ENCODE measurements at regions not wholly inside any gene's neighbourhood (a gene's known extent, or its start where the extent isn't known, plus 50 kb on each side); places are given as distances from the start of the nearest gene placed in this dataset.

- Histone ChIP-seq H3K4me2 (replicated peaks; ENCODE audit: low read depth, low read length, poor library complexity, severe bottlenecking) (no peak overlapping the region), H3K36me3 (replicated peaks in 1 of 2; ENCODE audit: control extremely low read depth in 1 of 2, control insufficient read depth in 1 of 2, extremely low read depth in 1 of 2, insufficient read depth in 2 of 2, low read length in 1 of 2) (no peaks in the 10 kb centered on the region), H3K79me2 (ENCODE audit: control insufficient read depth, insufficient read depth, low read length) (no peaks in the 10 kb centered on the region), H3K9ac (ENCODE audit: low read length) (no peak overlapping the region), H3K9me3 (ENCODE audit: control extremely low read depth in 1 of 3, control insufficient read depth in 2 of 3, insufficient read depth in 1 of 3, low read length in 2 of 3) (peaks cover 0 to 6% (median 0%) of the 10 kb centered on the region in 3 donors), H3K4me3 (ENCODE audit: control extremely low read depth in 1 of 5, extremely low read depth in 1 of 5, insufficient read depth in 1 of 5, low read depth in 2 of 5, low read length in 4 of 5) (no peak overlapping the region), H4K20me1 (ENCODE audit: control insufficient read depth, insufficient read depth, low read length, poor library complexity, severe bottlenecking) (no peaks in the 10 kb centered on the region), H3K27me3 (replicated peaks in 1 of 4; ENCODE audit: control extremely low read depth in 1 of 4, control insufficient read depth in 3 of 4, insufficient read depth in 4 of 4, low read length in 3 of 4) (no peaks in the 10 kb centered on the region), H3K27ac (ENCODE audit: low read length in 2 of 2) (no peak overlapping the region), H3K4me1 (ENCODE audit: control insufficient read depth in 2 of 2, insufficient read depth in 2 of 2, low read length in 2 of 2) (no peaks in the 10 kb centered on the region), H2AFZ (ENCODE audit: insufficient read depth, low read depth, low read length, poor library complexity, severe bottlenecking) (no peak overlapping the region)
- DNase-seq (no peak), ATAC-seq (ENCODE audit: low read depth) (no peak)
- Mint-ChIP-seq H3K27me3 (no peaks in the 10 kb centered on the region), H3K4me3 (no peak overlapping the region), H3K9me3 (ENCODE audit: insufficient read depth) (no peaks in the 10 kb centered on the region), H3K4me1 (no peaks in the 10 kb centered on the region), H3K27ac (no peak overlapping the region)
- TF ChIP-seq EZH2 (IDR thresholded peaks at IDR 0.05; ENCODE audit: borderline replicate concordance, insufficient read depth, low read depth, low read length, poor library complexity, severe bottlenecking) (no peak), CTCF (IDR thresholded peaks at IDR 0.05) (no peak)
- 42% methylated on average over 3 of the region's 5 CpGs for WGBS (ENCODE audit: insufficient coverage)
- intact Hi-C loops (cut with micrococcal nuclease), result no loop called here
- ChIA-PET CTCF (no interaction called here), POLR2A (no interaction called here)
These were observed 212.2 kb downstream of the CHRM2 start for GRCh38 chr7:137080516-137081203.

- no peak for DNase-seq
- no peak overlapping the region for H3K4me2 ChIP-seq (replicated peaks; ENCODE audit: low read depth, low read length, poor library complexity, severe bottlenecking)
- intact Hi-C loops (cut with micrococcal nuclease), result no loop called here
- H2AFZ ChIP-seq (ENCODE audit: insufficient read depth, low read depth, low read length, poor library complexity, severe bottlenecking), result no peak overlapping the region
- H3K27me3 ChIP-seq (replicated peaks in 1 of 4; ENCODE audit: control extremely low read depth in 1 of 4, control insufficient read depth in 3 of 4, insufficient read depth in 4 of 4, low read length in 3 of 4), result no peaks in the 10 kb centered on the region
- H4K20me1 ChIP-seq (ENCODE audit: control insufficient read depth, insufficient read depth, low read length, poor library complexity, severe bottlenecking), result no peaks in the 10 kb centered on the region
- H3K9me3 ChIP-seq (ENCODE audit: control extremely low read depth in 1 of 3, control insufficient read depth in 2 of 3, insufficient read depth in 1 of 3, low read length in 2 of 3), result peaks cover 0 to 6% (median 0%) of the 10 kb centered on the region in 3 donors
- no peaks in the 10 kb centered on the region for H3K36me3 ChIP-seq (replicated peaks in 1 of 2; ENCODE audit: control extremely low read depth in 1 of 2, control insufficient read depth in 1 of 2, extremely low read depth in 1 of 2, insufficient read depth in 2 of 2, low read length in 1 of 2)
- Mint-ChIP-seq H3K4me3 (no peak overlapping the region), H3K4me1 (no peaks in the 10 kb centered on the region), H3K27me3 (no peaks in the 10 kb centered on the region), H3K9me3 (ENCODE audit: insufficient read depth) (no peaks in the 10 kb centered on the region), H3K27ac (no peak overlapping the region)
- POLR2A ChIA-PET, result no interaction called here
- H3K4me3 ChIP-seq (ENCODE audit: control extremely low read depth in 1 of 5, extremely low read depth in 1 of 5, insufficient read depth in 1 of 5, low read depth in 2 of 5, low read length in 4 of 5), result no peak overlapping the region
- CTCF ChIA-PET, result no interaction called here
- H3K9ac ChIP-seq (ENCODE audit: low read length), result no peak overlapping the region
- H3K4me1 ChIP-seq (ENCODE audit: control insufficient read depth in 2 of 2, insufficient read depth in 2 of 2, low read length in 2 of 2), result no peaks in the 10 kb centered on the region
- no peak for ATAC-seq (ENCODE audit: low read depth)
- TF ChIP-seq EZH2 (IDR thresholded peaks at IDR 0.05; ENCODE audit: borderline replicate concordance, insufficient read depth, low read depth, low read length, poor library complexity, severe bottlenecking) (no peak), CTCF (IDR thresholded peaks at IDR 0.05) (no peak)
- 83% methylated on average over 1 of the region's 2 CpGs for WGBS (ENCODE audit: insufficient coverage)
- H3K27ac ChIP-seq (ENCODE audit: low read length in 2 of 2), result no peak overlapping the region
- no peaks in the 10 kb centered on the region for H3K79me2 ChIP-seq (ENCODE audit: control insufficient read depth, insufficient read depth, low read length)
These were observed 210.3 kb downstream of the CHRM2 start for GRCh38 chr7:137078781-137079180.

Data from B cell (primary cell).